Coronary artery (tissue), 2 donors: ENCODE measurements at regions not wholly inside any gene's neighbourhood (a gene's known extent, or its start where the extent isn't known, plus 50 kb on each side); places are given as distances from the start of the nearest gene placed in this dataset.

ENCODE experiments used
- DNase-seq: peaks from one replicate; pipeline ENCODE4 v3.0.0-alpha.2; 2017; ENCODE audit warnings: low spot score
- H3K27ac ChIP-seq, 2 donors: fragments of 200-600 bp; sonication (generic); one replicate each; pipeline ENCODE4 v1.5.1; 2016 to 2019
- H3K4me3 ChIP-seq: fragments of 200-600 bp; sonication (generic); 2 replicates; pipeline ENCODE4 v1.5.1; 2016; ENCODE audit warnings: mild to moderate bottlenecking, moderate library complexity
- CTCF ChIP-seq: fragments of 200-600 bp; sonication (generic); IDR thresholded peaks from one replicate; pipeline ENCODE4 v1.5.1; 2019; ENCODE audit warnings: antibody characterized with exemption

GRCh38 chr3:65158023-65158422 lies 470.2 kb upstream of the ADAMTS9 start:
- no peak for TF ChIP-seq CTCF
- Histone ChIP-seq H3K4me3 (no peak overlapping the region), H3K27ac (no peak overlapping the region)
- DNase-seq: no peak

- no peak for TF ChIP-seq CTCF
- Histone ChIP-seq H3K27ac (no peak overlapping the region), H3K4me3 (no peak overlapping the region)
- no peak for DNase-seq
These were observed 466.2 kb upstream of the ADAMTS9 start for GRCh38 chr3:65153850-65154512.

- TF ChIP-seq CTCF: no peak
- H3K4me3 ChIP-seq: no peak overlapping the region
- no peak for DNase-seq
- H3K27ac ChIP-seq: no peak overlapping the region
These were observed 463.9 kb upstream of the ADAMTS9 start for GRCh38 chr3:65151666-65152065.

- no peak for DNase-seq
- Histone ChIP-seq H3K4me3 (no peak overlapping the region), H3K27ac (no peak overlapping the region)
- no peak for TF ChIP-seq CTCF
These were observed 462.1 kb upstream of the ADAMTS9 start for GRCh38 chr3:65149877-65150276.

- TF ChIP-seq CTCF: no peak
- no peak for DNase-seq
- Histone ChIP-seq H3K27ac (no peak overlapping the region), H3K4me3 (no peak overlapping the region)
These were observed 460.9 kb upstream of the ADAMTS9 start for GRCh38 chr3:65148687-65149086.

- H3K27ac ChIP-seq: no peak overlapping the region
- no peak for TF ChIP-seq CTCF
- no peak for DNase-seq
- no peak overlapping the region for H3K4me3 ChIP-seq
These were observed 458.4 kb upstream of the ADAMTS9 start for GRCh38 chr3:65146179-65146578.

- no peak for TF ChIP-seq CTCF
- H3K27ac ChIP-seq: no peak overlapping the region
- no peak for DNase-seq
- no peak overlapping the region for H3K4me3 ChIP-seq
These were observed 457.9 kb upstream of the ADAMTS9 start for GRCh38 chr3:65145680-65146079.
